Activated naive CD4-positive, alpha-beta T cell treated with anti-CD3 and anti-CD28 coated beads, Interleukin-2, amount 50 U/mL, for 72 hours (primary cell): ENCODE measurements at regions not wholly inside any gene's neighbourhood (a gene's known extent, or its start where the extent isn't known, plus 50 kb on each side); places are given as distances from the start of the nearest gene placed in this dataset.
"Not testable (repeated sequence)": the region's sequence is repeated elsewhere in the genome, so short reads cannot be mapped to it uniquely, and the experiment has no call there.

Source experiments
- ATAC-seq, 2 donors: fragments of 150-1000 bp; cut with Tn5 transposase; 2 replicates each; pipeline ENCODE4 v1.10.0; 2021; ENCODE audit warnings: mild to moderate bottlenecking in 2 of 2, moderate library complexity in 2 of 2
- DNase-seq, 2 donors: peaks; one replicate each; pipeline ENCODE4 v3.0.0; 2021 to 2022; ENCODE audit warnings: low spot score in 2 of 2
- H3K27ac Mint-ChIP-seq, 2 donors: one replicate each; pipeline ENCODE4 v1.8.0; 2022; ENCODE audit warnings: mild to moderate bottlenecking in 2 of 2, mixed read lengths in 2 of 2
- H3K36me3 Mint-ChIP-seq, 2 donors: one replicate each; pipeline ENCODE4 v1.8.0; 2022; ENCODE audit warnings: mixed read lengths in 2 of 2
- H3K9me3 Mint-ChIP-seq, 2 donors: one replicate each; pipeline ENCODE4 v1.8.0; 2022; ENCODE audit warnings: mixed read lengths in 2 of 2

GRCh38 chr6:27617046-27617687, 144.3 kb upstream of the ZNF184 start:
- no peak overlapping the region for H3K27ac Mint-ChIP-seq
- no peak for ATAC-seq
- peaks cover 5 to 6% of the 10 kb centered on the region in 2 donors for H3K36me3 Mint-ChIP-seq

GRCh38 chr6:27616328-27617045, 143.6 kb upstream of the ZNF184 start:
- Mint-ChIP-seq H3K9me3 (no peaks in the 10 kb centered on the region), H3K36me3 (peaks cover 5 to 6% of the 10 kb centered on the region in 2 donors), H3K27ac (no peak overlapping the region)
- DNase-seq: no peak
- no peak for ATAC-seq

More at GRCh38 chr6:27617046-27617687, 144.3 kb upstream of the ZNF184 start:
- no peaks in the 10 kb centered on the region for H3K9me3 Mint-ChIP-seq
- DNase-seq: no peak

GRCh38 chr6:27611451-27611850, 138.5 kb upstream of the ZNF184 start:
- Mint-ChIP-seq H3K9me3 (no peaks in the 10 kb centered on the region), H3K27ac (no peak overlapping the region), H3K36me3 (peaks cover 0 to 4% of the 10 kb centered on the region in 2 donors)
- ATAC-seq: no peak
- DNase-seq: no peak

GRCh38 chr6:27608916-27609883, 136.3 kb upstream of the ZNF184 start:
- no peak for DNase-seq
- ATAC-seq: no peak
- no peak overlapping the region for H3K27ac Mint-ChIP-seq
- no peaks in the 10 kb centered on the region for H3K9me3 Mint-ChIP-seq
- H3K36me3 Mint-ChIP-seq: peaks cover 0 to 11% of the 10 kb centered on the region in 2 donors

DNA sequence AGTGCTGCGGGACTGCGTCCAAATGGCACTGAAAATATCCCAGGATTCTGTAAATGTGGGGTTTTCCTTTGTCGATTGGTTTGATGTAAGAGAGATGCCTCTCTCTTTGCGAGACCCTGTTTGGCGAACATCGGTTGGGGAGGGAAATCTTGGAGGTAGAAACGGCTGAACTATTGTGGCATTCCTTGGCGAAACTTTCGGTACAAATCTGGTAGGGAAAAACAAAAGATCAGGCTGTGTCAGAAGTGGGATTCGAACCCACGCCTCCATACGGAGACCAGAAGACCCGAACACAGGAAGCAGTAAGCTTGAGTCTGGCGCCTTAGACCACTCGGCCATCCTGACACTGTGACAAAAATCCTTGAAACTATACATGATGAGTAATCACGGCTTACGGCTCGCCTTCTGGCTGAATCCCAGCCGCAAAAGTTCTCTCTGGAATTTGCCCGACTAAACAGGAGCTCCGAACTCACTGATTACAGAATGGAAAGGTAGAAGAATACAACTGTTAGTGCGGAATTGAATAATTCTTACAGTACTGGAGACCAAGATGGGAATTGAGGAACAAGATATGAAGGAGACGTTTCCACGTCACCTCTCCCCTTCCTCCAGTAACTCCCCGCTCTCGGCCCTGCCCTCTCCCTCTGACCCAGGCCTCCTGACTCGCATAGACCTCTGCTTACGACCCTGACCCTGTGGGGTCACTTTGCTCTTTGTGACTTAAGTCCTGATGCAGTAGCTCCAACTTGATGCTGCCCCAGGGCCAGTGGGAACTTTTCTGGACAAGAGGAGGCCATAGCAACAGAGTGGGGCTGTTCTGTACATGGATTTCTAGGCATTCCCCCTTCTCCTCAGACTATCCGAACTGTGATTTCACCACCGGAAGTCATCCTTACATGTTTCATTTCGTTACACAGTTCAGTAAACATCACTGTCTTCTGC, 132.8 kb upstream of the ZNF184 start:
- H3K27ac Mint-ChIP-seq: peak overlapping the region; percentile 48 to 96
- peaks cover 7 to 11% of the 10 kb centered on the region in 2 donors for H3K9me3 Mint-ChIP-seq
- ATAC-seq: peak; percentile 56 to 76
- H3K36me3 Mint-ChIP-seq: peaks cover 5 to 11% of the 10 kb centered on the region in 2 donors
- DNase-seq: no peak

- ATAC-seq: no peak
- Mint-ChIP-seq H3K36me3 (peaks cover 5 to 11% of the 10 kb centered on the region in 2 donors), H3K9me3 (peaks cover 7 to 11% of the 10 kb centered on the region in 2 donors), H3K27ac (peak overlapping the region in 1 of 2 donors; percentile 96)
- no peak for DNase-seq
Observed at GRCh38 chr6:27604986-27605385, 132.1 kb upstream of the ZNF184 start.

DNA sequence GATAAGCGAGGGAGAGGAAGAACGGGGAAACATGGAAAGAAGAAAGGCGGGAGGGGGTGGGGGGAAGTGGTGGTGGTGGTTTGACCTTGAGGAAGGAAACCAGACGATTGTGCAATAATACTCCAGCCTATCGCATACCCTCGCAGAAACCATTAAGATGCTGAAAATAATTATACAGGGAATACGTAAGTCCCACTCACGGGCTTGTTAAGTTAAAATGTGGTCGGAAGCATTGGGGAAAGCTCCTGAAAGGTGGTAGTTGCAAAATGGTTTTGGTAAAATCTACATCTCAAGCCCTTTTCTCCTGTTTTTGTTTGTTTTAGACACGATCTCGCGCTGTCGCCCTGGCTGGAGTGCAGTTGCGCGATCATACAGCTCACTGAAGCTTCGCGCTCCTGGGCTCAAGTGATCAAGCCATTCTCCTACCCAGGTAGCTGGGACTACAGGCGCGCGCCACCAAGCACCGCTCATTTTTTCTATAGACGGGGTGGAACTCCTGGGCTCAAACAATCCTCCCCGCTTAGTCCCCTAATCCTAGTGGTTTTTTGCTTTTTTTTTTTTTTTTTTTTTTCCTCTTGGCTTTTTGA, 128.9 kb upstream of the ZNF184 start:
- Mint-ChIP-seq H3K27ac (no peak overlapping the region), H3K36me3 (peaks cover 5 to 6% of the 10 kb centered on the region in 2 donors), H3K9me3 (peaks cover 7 to 11% of the 10 kb centered on the region in 2 donors)
- no peak for DNase-seq
- no peak for ATAC-seq

DNA sequence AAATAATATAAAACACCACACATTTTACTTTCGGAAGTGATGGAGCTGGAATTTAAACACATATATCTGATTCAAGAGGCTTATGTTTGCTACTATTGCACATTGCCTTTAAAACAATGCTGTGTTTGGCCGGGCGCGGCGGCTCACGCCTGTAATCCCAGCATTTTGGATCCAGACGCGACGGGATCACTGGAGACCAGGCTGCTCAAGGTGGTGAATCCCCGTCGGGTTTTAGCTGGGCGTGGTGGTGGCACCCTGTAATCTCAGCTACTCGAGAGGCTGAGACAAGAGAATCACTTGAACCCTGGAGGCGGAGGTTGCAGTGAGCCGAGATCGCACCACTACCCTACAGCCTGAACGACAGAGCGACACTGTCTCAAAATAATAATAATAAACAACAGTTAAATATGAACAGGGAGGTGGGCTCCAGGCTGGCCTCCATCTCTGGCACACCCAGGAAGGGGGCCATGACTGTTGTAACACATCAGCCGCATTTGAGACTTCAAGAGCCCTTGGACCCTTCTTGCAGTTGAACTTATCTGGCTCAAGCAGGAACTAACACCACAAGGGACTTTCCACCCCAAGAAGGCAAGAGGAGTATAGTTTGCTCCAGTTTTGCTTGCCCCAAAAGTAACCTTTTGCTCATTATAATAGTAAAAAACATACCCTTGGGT, 127.1 kb upstream of the ZNF184 start:
- Mint-ChIP-seq H3K27ac (no peak overlapping the region), H3K36me3 (peaks cover 0 to 5% of the 10 kb centered on the region in 2 donors), H3K9me3 (peaks cover 7 to 11% of the 10 kb centered on the region in 2 donors)
- no peak for ATAC-seq
- DNase-seq: no peak

DNA sequence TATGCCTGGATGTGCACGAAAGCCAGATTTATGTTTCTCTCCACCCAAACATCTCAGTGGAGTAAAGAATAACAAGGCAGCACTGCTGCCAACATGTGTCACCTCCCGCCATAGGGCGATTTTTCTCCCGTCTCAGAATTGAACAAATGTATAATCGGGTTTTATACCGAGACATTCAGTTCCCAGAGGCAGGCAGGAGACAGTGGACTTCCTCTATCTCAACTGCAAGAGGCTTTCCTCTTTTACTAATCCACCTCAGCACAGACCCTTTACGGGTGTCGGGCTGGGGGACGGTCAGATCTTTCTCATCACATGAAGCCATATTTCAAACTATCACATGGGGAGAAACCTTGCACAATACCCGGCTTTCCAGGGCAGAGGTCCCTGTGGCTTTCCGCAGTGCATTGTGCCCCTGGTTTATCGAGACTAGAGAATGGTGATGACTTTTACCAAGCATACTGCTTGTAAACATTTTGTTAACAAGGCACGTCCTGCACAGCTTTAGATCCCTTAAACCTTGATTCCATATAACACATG, 124.2 kb upstream of the ZNF184 start:
- ATAC-seq, DNase-seq, H3K36me3 Mint-ChIP-seq, H3K27ac Mint-ChIP-seq: not testable (repeated sequence)
- peaks cover 7 to 11% of the 10 kb centered on the region in 2 donors for H3K9me3 Mint-ChIP-seq

GRCh38 chr6:27593861-27594260, 121.0 kb upstream of the ZNF184 start:
- no peak for ATAC-seq
- no peak for DNase-seq
- H3K9me3 Mint-ChIP-seq: no peaks in the 10 kb centered on the region
- no peak overlapping the region for H3K27ac Mint-ChIP-seq
- H3K36me3 Mint-ChIP-seq: no peaks in the 10 kb centered on the region

GRCh38 chr6:27593200-27593818, 120.4 kb upstream of the ZNF184 start:
- Mint-ChIP-seq H3K27ac (no peak overlapping the region), H3K9me3 (no peaks in the 10 kb centered on the region), H3K36me3 (no peaks in the 10 kb centered on the region)
- ATAC-seq (peak in 1 of 2 donors; percentile 18), DNase-seq (no peak)

GRCh38 chr6:27592481-27593199, 119.7 kb upstream of the ZNF184 start:
- Mint-ChIP-seq H3K36me3 (no peaks in the 10 kb centered on the region), H3K9me3 (no peaks in the 10 kb centered on the region), H3K27ac (no peak overlapping the region)
- ATAC-seq (peak; percentile 91 to 98), DNase-seq (peak; percentile 54 to 57)

- DNase-seq (no peak), ATAC-seq (no peak)
- no peak overlapping the region for H3K27ac Mint-ChIP-seq
- no peaks in the 10 kb centered on the region for H3K9me3 Mint-ChIP-seq
- H3K36me3 Mint-ChIP-seq: no peaks in the 10 kb centered on the region
Observed at GRCh38 chr6:27591699-27592480, 119.0 kb upstream of the ZNF184 start.
